ENCODE measurements at regions not wholly inside any gene's neighbourhood (a gene's known extent, or its start where the extent isn't known, plus 50 kb on each side); places are given as distances from the start of the nearest gene placed in this dataset.

DNA sequence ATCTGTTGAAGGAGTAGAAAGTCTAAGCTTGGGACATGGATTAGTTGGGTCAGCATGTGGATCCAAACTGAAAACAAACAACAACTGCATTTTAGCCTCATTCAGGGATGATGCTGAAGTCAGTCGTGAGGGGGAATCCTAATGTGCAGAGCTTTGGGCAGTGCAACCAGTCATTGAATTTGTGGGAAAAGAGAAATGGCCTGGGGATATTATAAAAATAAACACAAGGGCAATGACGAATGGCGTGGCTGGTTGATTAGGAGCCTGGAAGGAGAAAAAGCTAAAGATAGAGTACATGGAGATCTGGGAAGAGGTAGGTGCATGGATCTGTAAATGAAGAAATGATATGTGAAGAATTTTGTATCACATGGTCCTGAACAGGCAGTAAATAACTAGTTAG is 477.6 kb downstream of the TLE1 start:
- Mint-ChIP-seq H3K9me3 (ENCODE audit: low read depth) (peaks cover under 1% of the 10 kb centered on the region), H3K27ac (no peak overlapping the region), H3K36me3 (ENCODE audit: insufficient read depth) (peaks cover 2% of the 10 kb centered on the region), H3K4me1 (ENCODE audit: low read depth) (no peaks in the 10 kb centered on the region), H3K4me3 (ENCODE audit: low read depth) (no peak overlapping the region), H3K27me3 (no peaks in the 10 kb centered on the region)
- DNase-seq (ENCODE audit: low spot score, unreplicated experiment) = no peak
- TF ChIP-seq, protein P1, sequence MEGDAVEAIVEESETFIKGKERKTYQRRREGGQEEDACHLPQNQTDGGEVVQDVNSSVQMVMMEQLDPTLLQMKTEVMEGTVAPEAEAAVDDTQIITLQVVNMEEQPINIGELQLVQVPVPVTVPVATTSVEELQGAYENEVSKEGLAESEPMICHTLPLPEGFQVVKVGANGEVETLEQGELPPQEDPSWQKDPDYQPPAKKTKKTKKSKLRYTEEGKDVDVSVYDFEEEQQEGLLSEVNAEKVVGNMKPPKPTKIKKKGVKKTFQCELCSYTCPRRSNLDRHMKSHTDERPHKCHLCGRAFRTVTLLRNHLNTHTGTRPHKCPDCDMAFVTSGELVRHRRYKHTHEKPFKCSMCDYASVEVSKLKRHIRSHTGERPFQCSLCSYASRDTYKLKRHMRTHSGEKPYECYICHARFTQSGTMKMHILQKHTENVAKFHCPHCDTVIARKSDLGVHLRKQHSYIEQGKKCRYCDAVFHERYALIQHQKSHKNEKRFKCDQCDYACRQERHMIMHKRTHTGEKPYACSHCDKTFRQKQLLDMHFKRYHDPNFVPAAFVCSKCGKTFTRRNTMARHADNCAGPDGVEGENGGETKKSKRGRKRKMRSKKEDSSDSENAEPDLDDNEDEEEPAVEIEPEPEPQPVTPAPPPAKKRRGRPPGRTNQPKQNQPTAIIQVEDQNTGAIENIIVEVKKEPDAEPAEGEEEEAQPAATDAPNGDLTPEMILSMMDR (IDR thresholded peaks at IDR 0.05; ENCODE audit: unreplicated experiment) = no peak

DNA sequence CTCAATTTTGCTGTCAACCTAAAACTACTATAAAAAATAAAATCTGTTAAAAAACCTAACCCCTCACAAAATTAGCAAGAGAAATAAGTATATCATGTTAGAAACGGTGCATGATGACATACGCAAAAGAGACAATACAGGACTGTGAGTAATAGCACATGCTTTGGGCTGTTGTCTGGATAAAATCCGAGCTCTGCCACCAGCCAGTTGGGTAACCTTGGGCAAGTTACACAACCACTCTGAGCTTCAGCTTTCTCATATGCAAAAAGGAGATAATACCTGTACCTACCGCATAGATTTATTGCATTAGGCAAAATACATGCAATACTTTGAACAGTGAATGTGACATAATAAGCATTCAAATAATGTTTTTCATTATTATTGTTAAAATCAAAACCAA is 481.7 kb downstream of the TLE1 start:
- Mint-ChIP-seq H3K27ac (no peak overlapping the region), H3K4me3 (ENCODE audit: low read depth) (no peak overlapping the region), H3K36me3 (ENCODE audit: insufficient read depth) (no peaks in the 10 kb centered on the region), H3K9me3 (ENCODE audit: low read depth) (no peaks in the 10 kb centered on the region), H3K4me1 (ENCODE audit: low read depth) (no peaks in the 10 kb centered on the region), H3K27me3 (no peaks in the 10 kb centered on the region)
- TF ChIP-seq, protein P1 (IDR thresholded peaks at IDR 0.05; ENCODE audit: unreplicated experiment) = no peak
- DNase-seq (ENCODE audit: low spot score, unreplicated experiment) = no peak

DNA sequence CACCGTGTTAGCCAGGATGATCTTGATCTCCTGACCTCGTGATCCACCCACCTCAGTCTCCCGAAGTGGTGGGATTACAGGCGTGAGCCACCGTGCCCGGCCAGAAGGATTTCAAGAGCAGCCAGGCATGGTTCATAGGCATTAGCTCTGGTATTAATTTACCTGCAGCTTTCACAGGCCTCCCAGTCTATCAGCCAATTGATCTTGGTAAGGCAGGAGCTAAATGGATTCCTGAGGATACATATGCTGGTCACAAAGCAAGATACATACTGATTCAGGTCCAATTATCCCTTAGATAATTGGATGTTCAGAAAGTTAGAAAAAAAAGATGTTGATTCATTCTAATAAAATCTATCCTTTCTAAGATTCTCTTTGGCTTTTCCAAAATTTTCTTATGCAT is 487.1 kb downstream of the TLE1 start:
- Mint-ChIP-seq H3K27ac (no peak overlapping the region), H3K27me3 (no peaks in the 10 kb centered on the region), H3K36me3 (ENCODE audit: insufficient read depth) (peaks cover 1% of the 10 kb centered on the region), H3K4me3 (ENCODE audit: low read depth) (no peak overlapping the region), H3K4me1 (ENCODE audit: low read depth) (peaks cover 1% of the 10 kb centered on the region), H3K9me3 (ENCODE audit: low read depth) (no peaks in the 10 kb centered on the region)
- no peak for DNase-seq (ENCODE audit: low spot score, unreplicated experiment)
- TF ChIP-seq, protein P1 (IDR thresholded peaks at IDR 0.05; ENCODE audit: unreplicated experiment) = no peak

DNA sequence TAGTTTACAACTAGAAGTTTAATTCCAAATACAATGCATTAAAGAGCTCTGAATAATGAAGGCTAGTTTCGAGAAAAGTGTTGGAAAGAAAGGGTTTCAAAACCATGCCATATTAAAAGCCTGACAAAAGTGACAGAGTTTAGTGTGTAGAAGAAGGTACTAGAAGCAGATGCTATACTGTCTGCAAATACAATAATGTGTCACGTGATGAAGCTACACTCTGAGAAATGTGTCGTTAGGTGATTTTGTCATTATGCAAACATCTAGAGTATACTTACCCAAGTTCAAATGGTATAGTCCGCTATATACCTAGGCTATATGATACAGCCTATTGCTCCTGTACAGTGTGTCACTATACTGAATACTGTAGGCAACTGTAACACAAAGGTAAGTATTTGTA is 494.1 kb downstream of the TLE1 start:
- TF ChIP-seq, protein P1 (IDR thresholded peaks at IDR 0.05; ENCODE audit: unreplicated experiment) = no peak
- H3K9me3 Mint-ChIP-seq (ENCODE audit: low read depth) = peaks cover 8% of the 10 kb centered on the region
- peaks cover 2% of the 10 kb centered on the region for H3K4me1 Mint-ChIP-seq (ENCODE audit: low read depth)
- no peak overlapping the region for H3K27ac Mint-ChIP-seq
- H3K36me3 Mint-ChIP-seq (ENCODE audit: insufficient read depth) = peaks cover 6% of the 10 kb centered on the region
- no peaks in the 10 kb centered on the region for H3K27me3 Mint-ChIP-seq
- no peak for DNase-seq (ENCODE audit: low spot score, unreplicated experiment)
- H3K4me3 Mint-ChIP-seq (ENCODE audit: low read depth) = no peak overlapping the region

DNA sequence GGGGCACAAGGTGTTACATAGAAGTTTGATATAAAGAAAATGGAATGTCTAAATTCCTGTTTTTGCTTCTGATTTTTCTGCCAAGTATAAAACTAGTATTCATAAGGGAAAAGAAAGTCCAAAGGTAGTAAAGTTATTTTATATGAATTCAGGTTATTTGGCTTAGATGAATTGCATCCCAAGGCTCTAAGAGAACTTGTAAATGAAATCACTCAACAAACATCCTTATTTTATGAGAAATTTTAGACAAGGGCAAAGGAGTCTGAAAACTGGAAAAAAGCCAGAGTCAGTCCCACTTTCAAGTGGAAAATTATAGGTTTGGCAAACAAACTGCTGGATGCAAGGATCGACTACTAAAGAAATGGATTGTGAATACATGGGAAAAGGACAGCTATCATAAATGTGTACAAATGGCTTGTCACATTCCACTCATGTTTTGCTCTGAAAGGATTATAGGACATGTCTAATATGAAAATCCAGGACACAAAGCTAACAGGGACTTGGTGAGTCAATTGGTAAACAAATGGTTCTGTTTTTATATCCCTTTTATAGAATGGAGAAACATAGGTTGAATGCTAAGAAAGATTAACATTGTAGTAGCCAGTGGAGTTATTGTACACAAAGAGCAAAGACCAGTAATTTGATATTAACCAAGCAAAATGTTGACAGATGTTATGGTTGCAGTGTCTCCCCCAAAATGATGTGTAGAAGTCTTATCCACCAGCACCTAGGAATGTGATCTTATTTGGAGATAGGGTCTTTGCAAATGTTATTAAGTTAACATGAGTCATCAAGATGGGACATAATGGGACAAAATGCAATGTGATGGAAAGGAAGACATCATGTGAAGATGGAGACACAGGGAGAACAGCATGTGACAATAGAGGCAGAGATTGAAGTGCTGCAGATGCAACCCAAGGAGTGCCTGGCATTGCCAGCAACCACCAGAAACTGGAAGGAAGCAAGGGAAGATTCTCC is 495.7 kb downstream of the TLE1 start:
- H3K27ac Mint-ChIP-seq = no peak overlapping the region
- no peaks in the 10 kb centered on the region for H3K27me3 Mint-ChIP-seq

More for the DNA sequence above, 495.7 kb downstream of the TLE1 start:
- TF ChIP-seq, protein P1 (IDR thresholded peaks at IDR 0.05; ENCODE audit: unreplicated experiment) = no peak
- H3K4me1 Mint-ChIP-seq (ENCODE audit: low read depth) = peaks cover 1% of the 10 kb centered on the region
- peaks cover 6% of the 10 kb centered on the region for H3K36me3 Mint-ChIP-seq (ENCODE audit: insufficient read depth)
- no peak for DNase-seq (ENCODE audit: low spot score, unreplicated experiment)
- peaks cover 8% of the 10 kb centered on the region for H3K9me3 Mint-ChIP-seq (ENCODE audit: low read depth)
- H3K4me3 Mint-ChIP-seq (ENCODE audit: low read depth) = no peak overlapping the region

Measured in progenitor cell of endocrine pancreas (in vitro differentiated cells).